Activated CD4-positive, alpha-beta T cell treated with anti-CD3 and anti-CD28 coated beads, Interleukin-2, amount 50 U/mL, for 16 hours (primary cell): ENCODE measurements at regions not wholly inside any gene's neighbourhood (a gene's known extent, or its start where the extent isn't known, plus 50 kb on each side); places are given as distances from the start of the nearest gene placed in this dataset.

ENCODE experiments used
- DNase-seq: peaks from one replicate; pipeline ENCODE4 v3.0.0-alpha.2; 2020

DNA sequence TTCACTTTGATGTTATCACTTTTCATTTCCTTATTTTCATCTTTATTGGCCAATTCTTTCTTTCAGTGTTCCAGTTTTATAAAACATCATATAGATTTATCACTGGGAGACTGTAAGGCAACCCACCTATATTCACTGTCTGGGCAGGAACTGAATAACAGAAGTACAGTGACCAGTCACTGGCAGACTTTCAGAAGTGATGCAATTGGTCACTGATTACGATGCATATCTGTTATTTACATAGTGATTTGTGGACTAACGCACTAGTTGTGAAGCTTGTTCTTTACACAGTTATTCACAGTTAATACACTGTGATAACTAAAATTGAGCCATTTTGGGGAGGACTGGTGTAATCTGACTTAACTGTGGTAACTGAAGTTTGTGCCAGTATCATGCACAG lies 190.2 kb upstream of the DPH6 start:
- no peak for DNase-seq

DNA sequence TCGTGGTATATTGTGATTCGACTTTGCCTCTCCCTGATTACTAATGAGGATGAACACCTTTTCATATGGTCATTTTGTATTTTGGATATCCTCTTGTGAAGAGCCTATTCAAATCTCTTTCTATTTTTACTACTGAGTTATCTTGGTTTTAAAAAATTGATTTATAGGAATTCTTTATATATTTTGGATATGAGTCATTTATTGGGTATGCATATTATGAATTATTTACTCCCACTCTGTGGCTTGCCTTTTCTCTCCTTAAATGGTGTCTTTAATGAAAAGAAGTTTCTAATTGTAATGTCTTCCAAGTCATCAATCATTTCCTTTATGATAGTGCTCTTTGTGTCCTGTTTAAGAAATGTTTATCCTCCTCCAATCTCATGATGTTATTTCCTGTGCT lies 191.5 kb upstream of the DPH6 start:
- no peak for DNase-seq

DNA sequence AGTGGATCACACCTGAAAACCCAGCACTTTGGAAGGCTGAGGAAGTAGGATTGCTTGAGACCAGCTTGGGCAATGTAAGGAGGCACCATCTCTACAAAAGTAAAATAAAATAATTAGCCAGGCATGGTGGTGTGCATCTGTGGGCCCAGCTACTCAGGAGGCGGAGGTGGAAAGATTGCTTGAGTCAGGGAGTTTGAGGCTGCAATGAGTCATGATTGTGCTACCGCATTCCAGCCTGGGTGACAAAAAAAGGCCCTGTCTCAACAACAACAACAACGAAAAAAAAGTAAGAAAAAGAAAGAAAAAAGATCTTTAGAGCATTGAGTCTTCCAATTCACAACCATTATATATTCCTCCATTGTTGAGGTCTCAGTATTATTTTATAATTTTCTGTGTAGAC lies 192.4 kb upstream of the DPH6 start:
- peak; percentile 15 for DNase-seq

DNA sequence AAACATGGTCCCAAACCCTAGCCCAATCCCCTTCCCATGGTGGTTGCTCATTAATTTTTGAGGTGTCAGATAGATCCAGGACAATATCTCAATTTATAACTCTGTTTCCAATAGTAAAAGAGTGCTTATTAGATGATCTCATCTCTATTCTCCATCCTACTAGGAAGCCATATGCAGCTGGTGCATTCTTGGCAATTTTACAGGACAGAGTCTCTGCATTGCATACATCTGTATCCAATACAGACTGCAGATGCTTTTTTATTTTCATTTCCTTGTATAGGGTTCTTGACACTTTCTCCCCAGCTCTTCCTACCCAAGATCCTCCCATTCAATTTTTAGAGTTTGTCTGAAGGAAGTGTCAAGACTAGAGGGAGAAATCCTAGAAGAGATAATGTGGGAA lies 194.8 kb upstream of the DPH6 start:
- no peak for DNase-seq

DNA sequence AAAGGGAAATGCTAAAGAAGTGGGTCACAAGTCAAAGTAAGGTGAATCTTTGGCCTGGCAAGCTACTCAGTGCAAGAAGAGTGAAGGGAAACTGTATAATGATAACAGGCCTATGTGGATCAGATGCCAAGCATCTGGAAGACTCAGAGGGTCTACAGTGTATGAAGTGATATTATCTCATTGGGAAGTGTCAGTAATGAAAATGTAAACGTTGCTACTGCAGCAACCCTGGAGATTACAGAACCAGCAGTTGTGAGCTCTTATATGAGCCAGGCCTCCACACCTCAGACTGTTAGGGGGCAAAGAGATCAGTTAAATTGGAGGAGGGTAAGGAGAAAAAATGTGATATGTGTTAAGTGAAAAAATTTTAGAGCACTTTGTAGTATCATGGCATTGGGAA lies 195.4 kb upstream of the DPH6 start:
- no peak for DNase-seq

DNA sequence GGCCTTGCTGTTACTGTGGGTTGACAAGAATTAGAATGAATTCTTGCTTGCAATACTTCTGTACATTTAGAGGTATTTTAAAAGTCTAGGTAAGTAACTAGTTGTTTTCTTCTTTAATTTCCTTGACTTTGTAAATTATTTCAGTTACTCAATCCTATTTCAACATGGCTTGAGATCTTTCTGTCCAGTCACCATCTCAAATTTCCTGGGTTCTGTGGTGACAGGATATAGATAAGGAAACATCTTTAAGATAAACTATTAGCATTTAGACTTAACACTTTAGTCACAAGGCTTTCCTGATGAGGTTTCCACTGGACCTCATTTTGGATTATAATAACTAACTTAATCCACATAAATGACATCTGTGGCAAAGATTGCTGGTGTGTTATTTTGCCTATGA lies 195.9 kb upstream of the DPH6 start:
- no peak for DNase-seq

DNA sequence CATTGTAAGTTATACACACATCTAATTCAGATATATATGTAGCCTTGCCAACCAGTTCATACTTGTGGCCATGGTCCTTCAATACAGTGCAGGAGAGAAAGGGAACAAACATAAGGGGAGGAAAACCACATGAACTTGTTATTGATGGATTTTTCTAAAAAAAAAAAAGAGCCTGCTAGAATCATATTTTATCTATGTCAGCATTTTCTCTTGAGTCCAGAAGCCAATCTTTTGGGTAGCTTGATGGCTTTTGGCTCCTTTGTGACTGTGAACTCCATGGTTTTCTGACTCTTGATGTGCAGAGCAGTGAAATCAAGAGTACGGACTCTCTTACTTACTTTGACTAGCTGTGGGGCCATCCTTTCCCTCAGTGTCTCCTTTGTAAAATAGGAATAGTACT lies 197.4 kb upstream of the DPH6 start:
- no peak for DNase-seq

DNA sequence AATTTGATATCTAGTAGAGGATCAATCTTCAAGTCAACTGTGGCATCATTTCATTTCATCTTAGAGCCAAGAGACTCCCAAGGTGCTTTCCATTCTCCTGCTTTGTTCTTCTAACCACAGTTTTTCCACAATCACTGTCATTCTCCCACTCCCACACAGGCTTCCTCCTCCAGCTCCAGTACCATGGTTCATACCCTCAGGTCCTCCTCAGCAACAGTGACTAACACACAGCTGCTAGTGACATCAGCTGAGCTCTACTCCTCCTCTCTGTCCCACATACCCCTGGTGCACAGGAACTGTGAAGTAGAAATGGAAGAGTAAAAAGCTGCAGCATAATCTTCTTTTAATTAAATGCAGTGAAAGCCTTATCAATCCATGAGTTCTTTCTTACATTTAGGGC lies 200.2 kb upstream of the DPH6 start:
- no peak for DNase-seq

DNA sequence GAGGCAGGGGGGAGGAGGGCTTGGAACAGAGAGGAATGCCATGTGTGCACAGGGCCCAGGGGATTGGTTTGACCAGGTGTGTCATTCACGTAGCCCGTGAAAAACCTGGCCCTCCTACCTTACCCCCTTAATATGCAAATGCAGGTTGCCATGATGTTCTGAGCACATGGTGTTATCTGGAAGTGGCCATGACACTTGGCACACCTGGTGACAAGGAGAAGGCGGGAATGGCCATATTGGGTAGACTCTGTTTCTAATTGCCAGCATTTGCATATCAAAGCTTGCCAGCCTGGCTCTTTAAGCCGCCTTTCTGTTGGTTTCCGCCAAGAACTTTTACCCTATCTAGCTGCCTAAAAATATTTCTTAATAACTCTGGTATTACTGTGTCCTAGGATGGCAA lies 202.1 kb upstream of the DPH6 start:
- DNase-seq, result no peak

DNA sequence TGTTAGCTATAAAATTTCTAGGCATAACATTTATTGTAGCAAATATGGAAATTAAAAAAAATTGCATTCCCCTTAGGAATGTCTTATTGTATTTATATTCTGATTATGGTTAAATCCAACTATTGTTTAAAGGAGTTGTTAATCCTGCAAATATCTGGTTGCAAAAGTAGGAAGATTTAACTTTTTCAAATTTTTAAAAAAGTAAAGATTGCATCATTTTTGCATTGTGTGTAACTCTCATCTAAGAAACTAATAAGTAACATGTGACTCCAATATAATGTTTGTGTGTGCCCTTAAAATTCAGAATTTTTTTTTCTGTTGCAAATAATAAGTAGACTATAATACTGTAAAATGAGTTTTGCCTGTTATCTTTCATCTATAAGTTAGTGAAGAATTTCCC lies 204.1 kb upstream of the DPH6 start:
- no peak for DNase-seq

DNA sequence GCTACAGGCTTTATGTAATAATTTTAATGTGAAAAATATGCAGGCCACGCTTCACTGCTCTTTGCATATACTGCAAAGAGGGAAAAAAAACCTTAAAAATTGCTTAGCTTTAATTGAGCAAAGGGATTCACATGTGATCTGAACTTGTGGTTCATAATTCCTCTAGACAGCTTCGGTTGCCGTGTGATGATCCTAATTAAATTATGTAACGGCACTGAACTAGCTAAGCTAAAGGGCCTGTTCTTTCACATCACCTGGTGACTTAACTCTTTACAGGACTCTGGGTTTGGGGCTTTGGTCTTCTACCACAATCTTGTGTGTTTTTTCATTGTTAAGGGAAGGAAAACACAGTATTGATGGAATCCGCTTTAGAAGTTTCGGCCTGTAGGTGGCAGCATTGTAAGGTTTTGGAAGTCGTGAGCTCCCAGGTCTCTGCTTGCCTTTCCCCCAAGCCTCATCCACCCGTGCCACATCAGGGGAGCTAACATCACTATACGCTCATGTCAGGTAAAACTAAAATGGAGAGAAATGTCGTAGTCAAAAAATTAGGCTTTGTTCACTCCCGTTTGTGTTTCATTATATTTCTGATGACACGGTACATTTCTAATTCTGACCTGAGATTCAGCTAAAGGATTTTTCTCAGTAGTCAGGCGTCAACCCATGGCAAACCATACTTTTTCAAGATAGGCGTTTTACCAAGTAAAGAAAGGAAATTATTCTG lies 205.6 kb upstream of the DPH6 start:
- DNase-seq, result peak; percentile 60

DNA sequence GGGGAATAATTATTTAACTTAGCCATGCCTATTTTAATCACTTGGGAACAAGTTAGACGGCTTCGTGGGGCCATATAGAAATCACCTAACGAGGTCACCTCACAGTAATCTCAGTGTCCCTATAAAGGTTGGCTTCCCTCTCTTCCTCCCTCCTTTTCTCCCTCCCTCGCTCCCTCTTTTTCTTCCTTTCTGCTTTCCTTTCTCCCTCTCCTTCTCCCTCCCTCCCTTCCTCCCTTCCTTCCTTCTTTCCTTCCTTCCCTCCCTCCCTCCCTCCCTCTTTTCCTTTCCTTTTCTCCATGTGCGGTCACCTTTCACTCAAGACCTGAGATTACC lies 206.1 kb upstream of the DPH6 start:
- no peak for DNase-seq

DNA sequence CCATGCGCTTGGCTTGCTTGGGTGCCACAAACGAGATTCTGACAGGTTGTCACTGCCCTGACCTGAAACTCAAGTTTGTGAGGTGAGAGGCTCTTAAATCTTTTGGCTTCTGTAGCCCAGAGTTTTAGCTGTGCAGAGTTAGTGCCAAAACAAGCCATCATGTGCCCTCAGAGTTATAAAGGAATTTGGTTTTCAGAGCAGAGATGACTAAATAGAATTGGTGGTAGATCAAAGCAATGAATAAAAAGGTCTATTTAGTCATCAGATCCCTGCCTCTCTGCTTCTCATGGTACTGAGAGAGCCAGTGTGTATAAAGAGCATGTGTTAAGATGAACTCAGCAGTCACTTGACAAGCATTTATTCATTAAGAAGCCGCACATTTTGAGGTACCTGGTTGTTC lies 207.5 kb upstream of the DPH6 start:
- no peak for DNase-seq

DNA sequence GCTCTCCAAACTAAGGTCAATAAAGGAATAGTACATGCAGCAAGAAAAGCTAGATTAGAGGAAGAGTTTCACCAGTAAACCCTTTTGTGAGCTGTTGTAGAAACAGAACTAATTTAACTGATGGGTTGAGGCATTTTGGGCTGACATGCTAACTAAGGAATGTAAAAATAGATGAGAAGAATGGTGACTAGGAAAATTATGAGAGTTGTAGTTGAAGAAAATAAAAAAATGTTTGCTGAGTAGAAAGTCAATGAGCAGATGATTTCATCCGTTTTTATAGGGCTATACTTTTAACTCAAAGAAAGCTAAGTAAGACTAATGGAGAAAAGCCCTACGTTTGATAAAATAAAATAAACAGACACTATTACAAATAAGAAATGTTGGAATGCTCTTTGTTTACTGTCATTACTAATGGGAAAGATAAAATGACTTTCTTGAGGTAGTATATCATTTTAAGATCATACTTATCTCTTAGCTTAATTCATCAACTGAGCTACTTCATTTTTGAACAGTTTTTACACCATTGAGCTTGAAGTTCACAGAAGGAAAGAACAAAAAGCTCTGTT lies 209.4 kb upstream of the DPH6 start:
- DNase-seq, result no peak

DNA sequence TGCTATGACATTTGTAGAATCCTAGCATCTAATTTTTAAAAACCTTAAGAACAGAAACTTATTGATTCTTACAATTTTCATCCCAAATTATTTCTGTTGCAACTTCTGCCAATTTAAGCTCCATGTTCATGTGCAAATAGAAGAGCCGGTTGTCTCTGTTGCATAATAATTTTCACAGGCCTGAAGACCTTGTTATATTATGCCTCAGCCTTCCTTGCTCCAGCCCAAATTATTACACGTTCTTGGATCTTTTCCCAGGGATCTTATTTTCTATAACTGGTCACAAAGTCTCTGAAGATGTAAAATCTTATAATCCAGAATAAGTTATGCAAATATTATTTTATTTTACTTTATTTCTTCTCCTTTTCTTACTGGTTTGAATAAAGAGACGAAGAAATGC lies 210.7 kb upstream of the DPH6 start:
- no peak for DNase-seq

DNA sequence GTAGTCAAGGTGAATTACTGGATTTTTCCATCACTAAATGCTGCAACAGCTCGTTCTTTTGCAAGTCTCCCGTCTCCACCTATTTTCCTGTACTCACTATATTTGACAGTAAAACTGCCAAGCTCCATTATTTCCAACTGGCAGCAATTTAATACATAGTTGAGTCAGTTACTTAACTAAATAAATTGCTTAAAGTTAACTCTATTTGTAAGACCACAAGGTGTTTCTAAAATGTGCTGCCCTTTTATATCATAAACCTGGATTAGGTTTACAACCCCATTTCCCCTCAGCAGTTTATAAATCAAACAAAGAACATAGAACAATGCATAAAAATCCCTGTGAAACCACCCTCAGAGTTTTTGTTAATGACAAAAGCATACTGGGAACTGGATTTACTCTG lies 211.4 kb upstream of the DPH6 start:
- DNase-seq, result no peak

DNA sequence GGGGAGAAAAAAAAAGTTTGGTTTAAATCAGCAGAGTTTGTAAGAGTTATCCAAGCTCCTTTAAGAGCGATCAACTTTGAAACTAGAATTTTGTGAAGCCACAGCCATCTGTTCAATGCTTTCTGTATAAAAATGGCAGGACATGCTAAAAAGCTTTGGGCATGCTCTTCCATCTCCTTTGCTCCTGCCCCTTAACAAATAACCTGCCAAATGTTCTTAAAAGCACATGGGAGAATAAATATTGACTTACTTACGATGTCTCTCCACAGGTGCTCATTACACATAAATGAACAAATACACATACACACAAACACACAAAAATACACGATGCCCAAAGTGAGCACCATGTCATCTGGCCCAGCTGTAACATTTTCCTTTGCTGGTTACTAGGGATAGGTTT lies 211.8 kb upstream of the DPH6 start:
- DNase-seq, result no peak

DNA sequence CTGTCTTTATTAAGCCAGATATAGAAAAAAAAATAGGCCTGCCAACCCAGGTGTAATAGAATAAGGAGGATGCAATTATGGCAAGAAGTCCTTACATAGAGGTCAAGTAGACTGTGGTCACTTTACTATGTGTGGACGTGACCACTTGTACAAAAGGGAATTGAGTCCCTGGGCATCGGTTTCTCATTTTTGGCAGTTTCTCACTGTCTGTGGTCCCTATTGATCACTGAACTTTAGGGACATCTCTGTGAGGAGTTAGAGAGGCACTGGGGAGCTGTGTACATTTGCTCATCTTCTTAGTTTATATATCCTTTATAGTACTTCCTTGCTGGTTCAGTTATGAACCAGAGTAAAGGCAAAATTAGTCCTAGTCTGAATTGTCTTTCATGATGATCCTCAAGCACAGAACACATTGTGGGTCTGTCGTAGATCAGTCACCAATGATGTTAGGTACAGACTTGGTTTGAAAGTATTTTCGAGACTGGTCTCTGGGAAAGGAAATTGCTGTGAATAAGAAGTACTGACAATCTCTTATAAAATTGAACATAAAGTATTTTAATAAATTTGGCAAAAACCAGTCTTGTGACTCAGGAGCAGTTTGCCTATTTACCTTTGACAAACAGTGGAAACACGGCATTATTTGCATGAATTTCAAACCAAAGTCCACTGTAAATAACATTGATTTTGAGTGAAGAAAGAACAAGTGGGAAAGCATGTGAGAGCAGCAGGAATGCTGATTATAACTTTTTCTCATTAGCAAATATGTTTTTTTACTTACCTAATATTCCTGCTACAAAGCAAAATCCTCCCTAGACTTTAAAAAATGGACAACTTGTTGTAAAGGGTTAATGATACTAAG lies 218.9 kb upstream of the DPH6 start:
- no peak for DNase-seq

DNA sequence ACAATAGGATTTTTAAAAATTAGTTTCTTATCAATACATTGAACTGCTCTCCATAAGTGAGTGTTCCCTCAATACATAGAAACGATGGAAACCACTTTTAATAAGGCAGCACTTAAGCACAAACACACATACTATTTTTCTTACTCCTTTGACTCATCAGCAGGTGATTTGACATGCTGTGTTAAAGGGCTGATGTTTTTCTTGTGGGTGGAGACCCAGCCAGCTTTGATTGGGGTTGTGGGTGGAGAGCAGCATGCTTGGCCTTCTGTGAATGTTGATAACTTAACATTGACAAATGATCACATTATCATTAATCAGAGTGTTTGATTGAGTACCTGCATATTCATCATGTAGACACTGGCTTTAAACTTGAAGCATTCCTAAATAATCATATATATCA lies 223.0 kb upstream of the DPH6 start:
- no peak for DNase-seq

DNA sequence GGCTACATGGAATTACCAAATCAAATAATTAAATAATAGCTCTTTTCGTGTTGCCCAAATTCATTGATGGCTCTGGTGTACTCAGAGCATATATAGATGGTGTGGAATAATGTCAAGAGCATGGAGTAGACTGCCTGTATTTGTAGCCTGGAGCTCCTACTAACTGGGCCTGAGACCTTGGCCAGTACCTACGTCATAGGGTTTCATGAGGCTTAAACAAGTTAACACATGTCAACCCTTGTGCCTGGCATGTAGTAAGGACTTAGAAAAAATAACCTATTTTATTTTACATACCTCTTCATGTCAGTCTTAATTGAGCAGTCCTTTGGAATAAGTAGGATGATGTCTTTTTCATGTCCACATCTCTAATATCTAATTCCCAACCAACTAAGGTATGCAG lies 223.7 kb upstream of the DPH6 start:
- no peak for DNase-seq

DNA sequence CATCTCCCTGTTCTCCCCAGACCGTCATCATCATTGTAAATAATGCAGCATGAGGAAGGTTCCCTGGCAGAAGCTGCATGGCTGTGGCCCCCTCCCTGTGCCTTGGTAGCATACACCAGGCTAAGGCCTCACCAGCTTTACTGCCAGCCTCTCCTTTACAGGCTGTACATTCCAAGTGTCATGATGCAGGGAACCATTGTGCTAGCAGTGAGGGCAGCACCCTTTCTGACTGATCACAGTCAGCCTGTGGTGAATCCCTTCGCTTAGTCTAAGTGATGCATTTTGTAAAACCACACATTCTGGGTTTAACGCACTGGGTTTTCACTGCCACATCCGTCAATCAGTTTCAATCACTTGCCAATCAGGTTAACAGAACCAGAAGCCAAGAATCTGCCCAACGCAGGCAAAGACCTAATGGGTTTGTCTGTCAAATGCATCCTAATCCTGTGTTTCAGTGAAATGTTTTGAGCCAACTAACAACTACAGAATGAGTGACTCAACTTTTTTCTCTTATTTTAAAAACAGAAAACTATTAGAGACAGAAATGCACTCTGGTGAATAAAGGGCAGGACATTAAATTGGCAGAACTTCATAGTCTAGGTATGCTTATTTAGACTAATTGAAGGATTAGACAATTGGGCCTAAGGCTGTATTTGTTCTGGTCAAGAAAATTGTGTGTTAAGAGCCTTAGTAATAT lies 225.9 kb upstream of the DPH6 start:
- DNase-seq, result no peak

DNA sequence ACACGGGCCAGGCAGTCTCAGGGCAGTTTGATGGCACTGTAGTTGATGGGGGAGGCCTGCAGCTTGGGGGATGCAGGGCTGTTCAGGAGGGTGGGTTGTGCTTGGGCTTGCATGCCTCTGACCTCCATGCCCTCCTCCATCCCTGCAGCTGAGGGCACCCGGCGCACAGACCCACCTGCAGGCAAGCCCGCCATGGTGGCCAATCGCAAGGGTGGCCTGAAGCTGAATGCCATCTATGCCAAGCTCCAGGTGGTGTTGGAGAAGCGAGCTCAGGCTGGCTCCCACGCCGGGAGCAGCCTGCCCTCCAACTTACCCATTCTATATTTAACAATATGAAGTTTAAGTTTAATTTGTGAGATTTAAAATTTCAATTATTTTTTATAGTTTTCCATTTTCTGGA lies 228.7 kb upstream of the DPH6 start:
- no peak for DNase-seq

DNA sequence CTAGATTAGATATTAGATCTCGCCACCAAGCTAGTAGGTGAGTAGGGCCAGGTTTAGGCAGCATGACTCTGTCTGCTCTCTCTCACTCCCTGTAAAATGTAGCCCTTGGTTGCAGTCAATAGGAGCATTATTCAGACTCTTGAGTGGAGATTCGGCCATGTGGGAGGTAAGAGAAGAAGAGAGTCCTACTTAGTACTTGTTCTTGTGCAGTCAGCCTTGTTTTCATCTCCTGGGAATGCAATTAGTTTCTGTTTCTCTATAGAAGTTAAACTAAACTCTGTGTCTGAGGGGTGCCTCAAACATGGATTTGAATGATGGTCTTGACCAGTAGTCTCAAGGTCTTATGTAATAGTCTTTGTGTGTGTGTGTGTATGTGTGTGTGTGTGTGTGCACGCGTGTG lies 229.5 kb upstream of the DPH6 start:
- no peak for DNase-seq

DNA sequence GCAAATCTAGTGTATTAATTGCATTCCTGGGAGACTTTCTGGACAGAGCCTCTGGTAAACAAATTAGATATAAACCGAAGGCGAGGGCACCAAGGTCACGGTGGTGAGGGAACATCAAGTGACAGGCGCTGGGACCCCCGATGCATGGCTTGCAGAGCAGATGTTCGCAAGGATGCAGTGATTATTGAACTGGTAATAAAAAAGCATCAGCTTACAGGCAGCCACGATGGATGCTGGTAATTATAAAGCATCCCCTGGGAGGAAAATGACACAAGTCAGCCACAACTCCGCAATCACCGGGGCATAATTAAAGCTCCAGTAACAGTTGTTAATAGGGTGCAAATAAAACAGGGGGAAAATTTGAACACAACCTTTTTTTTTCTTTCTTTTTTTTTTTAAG lies 231.1 kb upstream of the DPH6 start:
- no peak for DNase-seq
